Tibial nerve (tissue), 4 donors: ENCODE measurements at regions not wholly inside any gene's neighbourhood (a gene's known extent, or its start where the extent isn't known, plus 50 kb on each side); places are given as distances from the start of the nearest gene placed in this dataset.

Experiments used
- EP300 ChIP-seq, 2 donors: sonication (generic); formaldehyde crosslinking; IDR thresholded peaks; one replicate each; pipeline ENCODE4 v1.6.1; 2017; ENCODE audit warnings: antibody characterized with exemption in 2 of 2, mild to moderate bottlenecking in 1 of 2
- POLR2A ChIP-seq, 2 donors: fragments of 450-650 bp; IDR thresholded peaks; one replicate each; pipeline ENCODE4 v1.6.1; 2017; ENCODE audit warnings: antibody characterized with exemption in 2 of 2, mild to moderate bottlenecking in 2 of 2, moderate library complexity in 2 of 2
- TF ChIP-seq, protein P1 (sequence below), 5 experiments: fragments of 200-600 bp in 3 of 5; fragments of 450-650 bp in 2 of 5; sonication (generic) in 3 of 5; IDR thresholded peaks; one replicate each; pipeline ENCODE4 v1.5.1; 2016 to 2019; ENCODE audit warnings: antibody characterized with exemption in 5 of 5, mild to moderate bottlenecking in 3 of 5, moderate library complexity in 2 of 5

DNA sequence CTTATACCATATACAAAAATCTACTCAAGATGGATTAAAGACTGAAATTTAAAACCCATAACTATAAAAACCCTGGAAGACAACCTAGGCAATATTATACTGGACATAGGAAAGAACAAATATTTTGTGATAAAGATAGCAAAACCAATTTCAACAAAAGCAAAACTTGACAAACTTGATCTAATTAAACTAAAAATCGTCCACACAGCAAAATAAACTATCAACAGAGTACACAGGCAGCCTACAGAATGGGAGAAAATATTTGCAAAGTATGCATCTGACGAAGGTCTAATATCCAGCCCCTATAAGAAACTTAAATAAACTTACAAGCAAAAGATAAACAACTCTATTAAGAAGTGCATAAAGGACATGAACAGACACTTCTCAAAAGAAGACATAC, 240.1 kb downstream of the HGF start:
- TF ChIP-seq POLR2A (IDR thresholded peaks at IDR 0.05) = no peak
- TF ChIP-seq, protein P1, sequence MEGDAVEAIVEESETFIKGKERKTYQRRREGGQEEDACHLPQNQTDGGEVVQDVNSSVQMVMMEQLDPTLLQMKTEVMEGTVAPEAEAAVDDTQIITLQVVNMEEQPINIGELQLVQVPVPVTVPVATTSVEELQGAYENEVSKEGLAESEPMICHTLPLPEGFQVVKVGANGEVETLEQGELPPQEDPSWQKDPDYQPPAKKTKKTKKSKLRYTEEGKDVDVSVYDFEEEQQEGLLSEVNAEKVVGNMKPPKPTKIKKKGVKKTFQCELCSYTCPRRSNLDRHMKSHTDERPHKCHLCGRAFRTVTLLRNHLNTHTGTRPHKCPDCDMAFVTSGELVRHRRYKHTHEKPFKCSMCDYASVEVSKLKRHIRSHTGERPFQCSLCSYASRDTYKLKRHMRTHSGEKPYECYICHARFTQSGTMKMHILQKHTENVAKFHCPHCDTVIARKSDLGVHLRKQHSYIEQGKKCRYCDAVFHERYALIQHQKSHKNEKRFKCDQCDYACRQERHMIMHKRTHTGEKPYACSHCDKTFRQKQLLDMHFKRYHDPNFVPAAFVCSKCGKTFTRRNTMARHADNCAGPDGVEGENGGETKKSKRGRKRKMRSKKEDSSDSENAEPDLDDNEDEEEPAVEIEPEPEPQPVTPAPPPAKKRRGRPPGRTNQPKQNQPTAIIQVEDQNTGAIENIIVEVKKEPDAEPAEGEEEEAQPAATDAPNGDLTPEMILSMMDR (IDR thresholded peaks at IDR 0.05) = no peak
- no peak for TF ChIP-seq EP300 (IDR thresholded peaks at IDR 0.05)
